ENCODE measurements at regions not wholly inside any gene's neighbourhood (a gene's known extent, or its start where the extent isn't known, plus 50 kb on each side); places are given as distances from the start of the nearest gene placed in this dataset.

GRCh38 chr1:42043182-42043581 is 110.0 kb upstream of the GUCA2B start:
- Histone ChIP-seq H3K9me3 (no peaks in the 10 kb centered on the region), H3K27ac (no peak overlapping the region), H3K4me3 (no peak overlapping the region), H3K27me3 (no peaks in the 10 kb centered on the region), H3K4me1 (no peaks in the 10 kb centered on the region), H3K36me3 (no peaks in the 10 kb centered on the region)
- TF ChIP-seq POLR2A (IDR thresholded peaks at IDR 0.05), result no peak
- no peak for TF ChIP-seq CTCF (IDR thresholded peaks at IDR 0.05)
- TF ChIP-seq POLR2AphosphoS5 (IDR thresholded peaks at IDR 0.05; ENCODE audit: insufficient read depth in 1 of 2, low read depth in 1 of 2), result no peak
- intact Hi-C loops (cut with DNase I), result no loop called here
- DNase-seq (ENCODE audit: extremely low spot score in 2 of 2), result no peak

- no peak for TF ChIP-seq POLR2AphosphoS5 (IDR thresholded peaks at IDR 0.05; ENCODE audit: insufficient read depth in 1 of 2, low read depth in 1 of 2)
- no peak for TF ChIP-seq CTCF (IDR thresholded peaks at IDR 0.05)
- no peak for TF ChIP-seq POLR2A (IDR thresholded peaks at IDR 0.05)
These were observed 112.2 kb upstream of the GUCA2B start for GRCh38 chr1:42041031-42041430.

GRCh38 chr1:42040159-42040558 is 113.1 kb upstream of the GUCA2B start:
- Histone ChIP-seq H3K9me3 (no peaks in the 10 kb centered on the region), H3K27me3 (no peaks in the 10 kb centered on the region), H3K36me3 (no peaks in the 10 kb centered on the region), H3K27ac (no peak overlapping the region), H3K4me1 (peaks cover 8% of the 10 kb centered on the region), H3K4me3 (no peak overlapping the region)
- no peak for DNase-seq (ENCODE audit: extremely low spot score in 2 of 2)
- no peak for TF ChIP-seq POLR2A (IDR thresholded peaks at IDR 0.05)
- TF ChIP-seq CTCF (IDR thresholded peaks at IDR 0.05), result no peak
- TF ChIP-seq POLR2AphosphoS5 (IDR thresholded peaks at IDR 0.05; ENCODE audit: insufficient read depth in 1 of 2, low read depth in 1 of 2), result no peak
- intact Hi-C loops (cut with DNase I), result no loop called here

More at GRCh38 chr1:42041031-42041430, 112.2 kb upstream of the GUCA2B start:
- Histone ChIP-seq H3K9me3 (no peaks in the 10 kb centered on the region), H3K4me1 (peaks cover 7% of the 10 kb centered on the region), H3K36me3 (no peaks in the 10 kb centered on the region), H3K27me3 (no peaks in the 10 kb centered on the region), H3K4me3 (no peak overlapping the region), H3K27ac (no peak overlapping the region)
- DNase-seq (ENCODE audit: extremely low spot score in 2 of 2), result no peak
- intact Hi-C loops (cut with DNase I), result no loop called here

GRCh38 chr1:42038261-42038660 is 114.9 kb upstream of the GUCA2B start:
- intact Hi-C loops (cut with DNase I), result no loop called here
- Histone ChIP-seq H3K4me3 (no peak overlapping the region), H3K36me3 (no peaks in the 10 kb centered on the region), H3K9me3 (no peaks in the 10 kb centered on the region), H3K4me1 (peaks cover 19% of the 10 kb centered on the region), H3K27me3 (no peaks in the 10 kb centered on the region), H3K27ac (no peak overlapping the region)
- DNase-seq (ENCODE audit: extremely low spot score in 2 of 2), result no peak
- TF ChIP-seq POLR2AphosphoS5 (IDR thresholded peaks at IDR 0.05; ENCODE audit: insufficient read depth in 1 of 2, low read depth in 1 of 2), result no peak

GRCh38 chr1:42037586-42037985 is 115.6 kb upstream of the GUCA2B start:
- no peak for TF ChIP-seq CTCF (IDR thresholded peaks at IDR 0.05)
- no peak for TF ChIP-seq POLR2A (IDR thresholded peaks at IDR 0.05)
- no peak for TF ChIP-seq POLR2AphosphoS5 (IDR thresholded peaks at IDR 0.05; ENCODE audit: insufficient read depth in 1 of 2, low read depth in 1 of 2)
- Histone ChIP-seq H3K27me3 (no peaks in the 10 kb centered on the region), H3K9me3 (no peaks in the 10 kb centered on the region), H3K4me3 (no peak overlapping the region), H3K27ac (no peak overlapping the region), H3K36me3 (no peaks in the 10 kb centered on the region), H3K4me1 (peaks cover 19% of the 10 kb centered on the region)
- DNase-seq (ENCODE audit: extremely low spot score in 2 of 2), result no peak
- intact Hi-C loops (cut with DNase I), result no loop called here

GRCh38 chr1:42037161-42037560 is 116.0 kb upstream of the GUCA2B start:
- no peak for TF ChIP-seq POLR2AphosphoS5 (IDR thresholded peaks at IDR 0.05; ENCODE audit: insufficient read depth in 1 of 2, low read depth in 1 of 2)
- no peak for TF ChIP-seq POLR2A (IDR thresholded peaks at IDR 0.05)
- TF ChIP-seq CTCF (IDR thresholded peaks at IDR 0.05), result no peak
- Histone ChIP-seq H3K27me3 (no peaks in the 10 kb centered on the region), H3K36me3 (no peaks in the 10 kb centered on the region), H3K27ac (no peak overlapping the region), H3K4me1 (peaks cover 19% of the 10 kb centered on the region), H3K9me3 (no peaks in the 10 kb centered on the region), H3K4me3 (no peak overlapping the region)
- intact Hi-C loops (cut with DNase I), result no loop called here
- no peak for DNase-seq (ENCODE audit: extremely low spot score in 2 of 2)
